Thoracic aorta (tissue), 2 donors: ENCODE measurements at regions not wholly inside any gene's neighbourhood (a gene's known extent, or its start where the extent isn't known, plus 50 kb on each side); places are given as distances from the start of the nearest gene placed in this dataset.

Experiments
- ATAC-seq: fragments of 150-250 bp; one replicate; pipeline ENCODE4 v1.8.0; 2017; ENCODE audit warnings: low read depth; ENCODE audit not compliant: insufficient number of reproducible peaks, low FRiP score
- DNase-seq: peaks from one replicate; pipeline ENCODE4 v3.0.0-alpha.2; 2020; ENCODE audit warnings: low spot score
- H3K27ac ChIP-seq, 2 donors: fragments of 200-600 bp; sonication (generic); 1 replicate in 1 of 2; 2 replicates in 1 of 2; pipeline ENCODE4 v1.5.1; 2016; ENCODE audit warnings: mild to moderate bottlenecking in 2 of 2, moderate library complexity in 2 of 2
- H3K27me3 ChIP-seq: fragments of 200-600 bp; sonication (generic); replicated peaks from 2 replicates; pipeline ENCODE4 v1.6.0; 2016; ENCODE audit warnings: mild to moderate bottlenecking; ENCODE audit not compliant: insufficient read depth
- H3K36me3 ChIP-seq: fragments of 200-600 bp; sonication (generic); one replicate; pipeline ENCODE4 v1.5.1; 2016
- H3K4me1 ChIP-seq, 2 donors: fragments of 200-600 bp; sonication (generic); 1 replicate in 1 of 2; 2 replicates in 1 of 2; pipeline versions ENCODE4 v1.5.1 to v1.6.0; 2016; ENCODE audit warnings: low read depth in 2 of 2, mild to moderate bottlenecking in 1 of 2; ENCODE audit not compliant: control insufficient read depth in 1 of 2
- H3K4me3 ChIP-seq: fragments of 200-600 bp; sonication (generic); 2 replicates; pipeline ENCODE4 v1.5.1; 2016; ENCODE audit warnings: mild to moderate bottlenecking
- H3K9me3 ChIP-seq: fragments of 200-600 bp; sonication (generic); 2 replicates; pipeline ENCODE4 v1.5.1; 2016
- TF ChIP-seq, protein P1 (sequence below): fragments of 200-600 bp; sonication (generic); IDR thresholded peaks from one replicate; pipeline ENCODE4 v1.5.1; 2019; ENCODE audit warnings: antibody characterized with exemption

DNA sequence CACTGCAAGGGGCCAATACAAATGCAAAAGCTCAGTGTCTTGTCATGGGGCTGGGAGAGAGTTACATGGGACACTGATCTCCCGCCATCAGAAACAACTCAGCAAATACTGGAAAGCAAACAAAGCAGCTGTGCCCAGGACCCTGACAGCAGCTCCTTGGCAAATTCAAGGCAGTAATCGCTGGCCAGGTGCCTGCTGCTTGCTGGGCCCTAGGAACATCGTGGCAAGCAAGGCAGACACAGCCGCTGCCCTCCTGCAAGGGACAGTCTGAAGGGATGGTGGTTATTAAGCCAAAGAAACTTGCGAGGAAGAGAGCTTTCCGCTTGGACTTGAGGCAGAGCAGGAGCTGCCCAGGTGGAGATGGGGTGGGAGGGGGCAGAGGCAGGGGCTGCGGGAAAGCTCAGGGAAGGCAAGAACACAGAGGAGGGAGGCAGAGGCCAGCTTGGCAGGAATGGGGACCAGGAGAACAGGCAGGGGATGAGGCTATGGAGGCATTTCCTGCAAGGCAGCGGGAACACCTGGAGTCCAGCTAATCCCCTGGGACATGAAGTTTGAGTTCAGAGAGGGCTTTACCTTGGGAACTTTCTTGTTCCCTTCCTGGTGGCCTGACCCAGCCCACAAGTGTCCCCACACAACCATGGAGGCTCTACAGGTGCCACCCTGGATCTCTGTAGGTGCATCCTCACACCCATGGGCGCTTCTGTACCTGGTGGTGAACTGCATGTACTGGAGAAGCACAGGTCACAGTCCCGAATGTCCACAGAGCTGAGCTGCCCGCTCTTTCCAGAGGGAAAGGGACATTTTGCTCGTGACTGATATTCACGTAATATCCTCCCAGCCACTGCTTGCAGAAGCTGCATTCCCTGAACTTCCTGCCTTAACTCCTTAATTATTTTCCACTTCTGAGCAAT is 78.7 kb upstream of the ATP2B2 start:
- Histone ChIP-seq H3K4me3 (no peak overlapping the region), H3K9me3 (no peaks in the 10 kb centered on the region), H3K27me3 (no peaks in the 10 kb centered on the region), H3K36me3 (no peaks in the 10 kb centered on the region), H3K27ac (no peak overlapping the region), H3K4me1 (peaks cover 0 to 8% of the 10 kb centered on the region in 2 donors)
- TF ChIP-seq, protein P1, sequence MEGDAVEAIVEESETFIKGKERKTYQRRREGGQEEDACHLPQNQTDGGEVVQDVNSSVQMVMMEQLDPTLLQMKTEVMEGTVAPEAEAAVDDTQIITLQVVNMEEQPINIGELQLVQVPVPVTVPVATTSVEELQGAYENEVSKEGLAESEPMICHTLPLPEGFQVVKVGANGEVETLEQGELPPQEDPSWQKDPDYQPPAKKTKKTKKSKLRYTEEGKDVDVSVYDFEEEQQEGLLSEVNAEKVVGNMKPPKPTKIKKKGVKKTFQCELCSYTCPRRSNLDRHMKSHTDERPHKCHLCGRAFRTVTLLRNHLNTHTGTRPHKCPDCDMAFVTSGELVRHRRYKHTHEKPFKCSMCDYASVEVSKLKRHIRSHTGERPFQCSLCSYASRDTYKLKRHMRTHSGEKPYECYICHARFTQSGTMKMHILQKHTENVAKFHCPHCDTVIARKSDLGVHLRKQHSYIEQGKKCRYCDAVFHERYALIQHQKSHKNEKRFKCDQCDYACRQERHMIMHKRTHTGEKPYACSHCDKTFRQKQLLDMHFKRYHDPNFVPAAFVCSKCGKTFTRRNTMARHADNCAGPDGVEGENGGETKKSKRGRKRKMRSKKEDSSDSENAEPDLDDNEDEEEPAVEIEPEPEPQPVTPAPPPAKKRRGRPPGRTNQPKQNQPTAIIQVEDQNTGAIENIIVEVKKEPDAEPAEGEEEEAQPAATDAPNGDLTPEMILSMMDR: no peak
- DNase-seq (no peak), ATAC-seq (no peak)

DNA sequence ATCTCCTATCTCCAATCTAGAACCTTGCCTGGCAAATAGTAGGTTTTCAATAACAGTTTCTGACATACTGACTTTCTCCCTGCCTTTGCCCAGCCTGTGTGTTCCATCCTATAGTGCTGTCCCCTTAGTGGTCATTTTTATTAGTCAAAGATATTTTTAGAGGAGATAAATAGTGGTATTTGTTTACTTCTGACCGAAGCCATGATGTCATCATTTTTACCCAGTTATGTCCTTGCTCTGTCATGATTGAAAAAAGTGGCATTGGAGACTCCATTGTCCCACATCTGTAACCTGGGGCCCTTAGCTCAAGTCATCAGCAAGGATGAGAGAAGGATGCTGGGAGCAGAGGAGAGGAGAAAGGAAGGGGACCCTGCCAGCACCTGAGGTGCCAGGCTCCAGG is 80.6 kb upstream of the ATP2B2 start:
- ATAC-seq (no peak), DNase-seq (no peak)
- H3K36me3 ChIP-seq: no peaks in the 10 kb centered on the region
- H3K9me3 ChIP-seq: no peaks in the 10 kb centered on the region
- no peaks in the 10 kb centered on the region for H3K27me3 ChIP-seq
- no peak overlapping the region for H3K4me3 ChIP-seq
- H3K27ac ChIP-seq: no peak overlapping the region
- TF ChIP-seq, protein P1: no peak
- peaks cover 0 to 2% of the 10 kb centered on the region in 2 donors for H3K4me1 ChIP-seq

DNA sequence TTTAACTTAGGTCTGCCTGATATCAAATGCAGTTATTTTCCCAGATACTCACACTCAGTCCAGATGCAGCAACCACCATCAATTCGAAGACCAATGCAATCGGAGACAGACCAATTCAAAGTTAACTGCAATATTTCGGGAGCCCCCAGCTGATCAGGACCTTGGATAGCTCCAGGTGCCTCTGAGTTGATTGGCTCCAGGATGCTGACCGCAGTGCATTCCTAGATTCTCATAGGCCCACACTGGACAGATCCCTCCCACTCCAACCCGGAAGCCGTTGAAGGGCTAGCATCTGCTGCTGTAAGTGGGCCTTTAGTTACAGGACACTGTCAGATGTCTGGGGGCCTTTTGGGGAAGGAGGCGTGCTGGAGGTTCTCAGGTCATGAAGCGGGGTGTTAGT is 89.5 kb upstream of the ATP2B2 start:
- TF ChIP-seq, protein P1: no peak
- DNase-seq: no peak
- Histone ChIP-seq H3K36me3 (no peaks in the 10 kb centered on the region), H3K4me3 (no peak overlapping the region), H3K27ac (no peak overlapping the region), H3K27me3 (no peaks in the 10 kb centered on the region), H3K9me3 (no peaks in the 10 kb centered on the region), H3K4me1 (no peaks in the 10 kb centered on the region)
- no peak for ATAC-seq

DNA sequence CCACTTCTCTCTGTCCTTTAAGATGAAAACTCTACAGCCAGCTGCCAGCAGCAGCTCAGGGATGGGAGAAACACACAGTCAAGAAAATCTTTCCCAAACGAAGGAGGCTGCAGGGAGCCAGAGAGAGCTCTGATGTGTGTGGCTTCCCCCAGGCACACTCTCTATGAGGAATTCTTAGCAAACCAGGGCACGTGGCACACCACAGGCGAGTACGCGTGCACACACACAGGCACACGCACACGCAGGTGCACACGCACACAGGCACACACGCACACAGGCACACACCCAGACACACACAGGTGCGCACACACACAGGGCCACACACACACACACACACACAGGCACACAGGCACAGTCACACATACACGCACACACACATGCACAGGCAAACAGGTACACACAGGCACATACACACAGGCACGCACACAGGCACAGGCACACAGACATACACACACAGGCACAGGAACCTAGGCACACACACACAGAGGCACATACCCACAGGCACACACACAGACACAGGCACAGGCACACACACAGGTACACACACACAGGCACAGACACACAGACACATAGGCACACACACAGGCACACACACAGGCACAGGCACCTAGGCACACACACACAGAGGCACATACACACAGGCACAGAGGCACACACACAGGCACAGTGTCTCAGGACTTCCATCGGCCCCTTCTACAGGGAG is 91.5 kb upstream of the ATP2B2 start:
- Histone ChIP-seq H3K36me3 (no peaks in the 10 kb centered on the region), H3K9me3 (no peaks in the 10 kb centered on the region), H3K27ac (no peak overlapping the region), H3K27me3 (no peaks in the 10 kb centered on the region), H3K4me1 (no peaks in the 10 kb centered on the region), H3K4me3 (no peak overlapping the region)
- TF ChIP-seq, protein P1: no peak
- ATAC-seq: no peak
- no peak for DNase-seq

DNA sequence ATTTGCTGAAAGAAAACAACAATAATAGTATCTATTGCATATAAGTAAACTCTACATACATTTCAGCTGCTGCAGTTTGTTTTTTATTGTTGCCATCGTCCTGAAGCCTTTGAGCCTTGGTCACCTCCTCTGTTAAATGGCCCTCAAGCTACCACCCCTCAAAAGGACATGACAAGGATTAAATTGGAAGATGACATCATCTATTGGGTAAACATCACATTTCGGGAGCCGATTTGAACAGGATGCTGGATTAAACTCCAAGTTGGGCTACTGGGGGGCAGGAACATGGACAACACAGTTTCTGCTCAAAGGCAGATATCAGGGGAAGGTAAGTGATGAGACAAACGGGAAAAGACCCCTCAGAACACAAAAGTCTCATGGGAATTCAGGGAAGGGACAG is 92.3 kb upstream of the ATP2B2 start:
- no peaks in the 10 kb centered on the region for H3K36me3 ChIP-seq
- no peaks in the 10 kb centered on the region for H3K4me1 ChIP-seq
- TF ChIP-seq, protein P1: no peak
- no peak overlapping the region for H3K4me3 ChIP-seq
- no peaks in the 10 kb centered on the region for H3K27me3 ChIP-seq
- H3K9me3 ChIP-seq: no peaks in the 10 kb centered on the region
- no peak overlapping the region for H3K27ac ChIP-seq
- ATAC-seq: no peak
- DNase-seq: no peak
